GM18502 (cell line): ENCODE measurements at regions not wholly inside any gene's neighbourhood (a gene's known extent, or its start where the extent isn't known, plus 50 kb on each side); places are given as distances from the start of the nearest gene placed in this dataset.

Experiments
- ATAC-seq: cut with Tn5 transposase; IDR thresholded peaks from one replicate; pipeline ENCODE4 v1.9.1; 2021; ENCODE audit warnings: mild to moderate bottlenecking; ENCODE audit not compliant: unreplicated experiment, poor library complexity

DNA sequence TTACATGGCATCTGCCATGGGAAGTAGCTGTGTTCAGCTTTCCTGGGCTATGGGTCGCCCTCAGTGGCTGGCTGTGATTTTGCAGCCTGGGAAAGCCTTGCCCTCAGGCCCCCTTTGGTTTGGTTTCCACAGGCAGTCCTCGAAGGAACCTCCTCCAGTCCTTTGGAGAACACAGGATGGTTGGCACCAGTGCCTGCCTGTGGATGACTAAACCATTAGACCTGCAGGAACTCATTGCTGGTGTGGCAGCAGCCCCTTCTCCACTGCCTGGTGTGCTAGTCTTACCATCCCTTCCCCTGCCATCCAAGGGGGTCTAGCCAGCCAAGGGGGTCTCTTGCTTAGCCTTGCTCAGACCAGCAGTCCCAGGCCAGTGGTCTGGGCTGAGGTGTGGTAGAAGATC lies 71.4 kb upstream of the PJA1 start:
- no peak for ATAC-seq

DNA sequence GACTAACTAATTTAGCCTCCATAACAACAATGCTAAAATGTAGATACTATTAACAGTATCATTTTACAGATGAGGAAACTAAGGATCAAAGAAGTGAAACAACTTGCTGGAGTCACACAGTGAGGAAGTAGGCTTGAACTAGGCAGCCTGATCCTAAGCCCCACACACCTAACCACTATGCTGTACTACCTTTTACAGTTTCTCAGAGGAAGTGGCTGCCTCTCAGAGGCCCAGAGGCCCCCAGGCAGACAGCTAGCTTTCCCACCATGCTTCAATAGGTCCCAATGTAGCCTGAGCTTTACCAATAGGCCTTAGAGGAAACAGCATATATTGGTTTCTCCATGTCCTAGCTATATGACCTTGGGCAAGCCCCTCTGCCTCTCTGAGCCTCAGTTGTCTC lies 69.4 kb upstream of the PJA1 start:
- ATAC-seq = peak; percentile 60

DNA sequence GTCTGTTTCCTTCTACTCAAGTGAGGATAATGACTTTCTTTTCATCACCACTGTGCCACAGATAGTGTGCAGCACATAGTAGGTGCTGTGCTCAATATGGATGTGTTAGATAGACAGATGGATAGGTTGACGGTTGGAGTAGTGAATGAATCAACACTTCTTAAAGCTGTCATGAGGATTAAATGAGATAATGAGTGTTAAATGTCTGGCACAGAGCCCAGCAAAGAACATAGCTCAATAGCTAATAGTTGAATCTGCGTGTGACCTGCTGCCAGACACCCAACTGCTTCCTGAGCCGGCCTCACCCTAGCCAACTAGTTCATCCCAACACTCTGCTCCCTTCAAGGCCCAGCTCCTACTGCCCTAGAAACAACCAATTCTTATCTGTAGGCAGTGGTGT lies 67.7 kb upstream of the PJA1 start:
- no peak for ATAC-seq

DNA sequence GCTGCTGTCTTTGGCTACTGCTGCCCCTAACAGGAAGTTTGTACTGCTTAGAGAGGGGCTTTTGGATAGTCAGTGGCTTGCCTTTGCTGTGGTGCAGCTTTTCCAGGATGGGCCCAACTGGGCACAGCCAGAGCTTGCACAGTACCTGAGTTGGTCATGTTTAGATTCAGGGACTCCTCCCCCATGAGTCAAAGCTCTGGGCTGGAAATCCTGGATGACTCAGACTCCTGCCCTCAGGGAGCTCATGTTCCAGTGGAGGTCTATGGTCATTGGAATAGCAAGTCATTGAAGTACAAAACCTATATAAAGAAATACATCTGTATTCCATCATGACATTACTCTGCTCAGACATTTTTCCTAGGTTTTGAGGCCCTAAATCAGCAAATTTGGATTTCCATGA lies 66.7 kb upstream of the PJA1 start:
- no peak for ATAC-seq

DNA sequence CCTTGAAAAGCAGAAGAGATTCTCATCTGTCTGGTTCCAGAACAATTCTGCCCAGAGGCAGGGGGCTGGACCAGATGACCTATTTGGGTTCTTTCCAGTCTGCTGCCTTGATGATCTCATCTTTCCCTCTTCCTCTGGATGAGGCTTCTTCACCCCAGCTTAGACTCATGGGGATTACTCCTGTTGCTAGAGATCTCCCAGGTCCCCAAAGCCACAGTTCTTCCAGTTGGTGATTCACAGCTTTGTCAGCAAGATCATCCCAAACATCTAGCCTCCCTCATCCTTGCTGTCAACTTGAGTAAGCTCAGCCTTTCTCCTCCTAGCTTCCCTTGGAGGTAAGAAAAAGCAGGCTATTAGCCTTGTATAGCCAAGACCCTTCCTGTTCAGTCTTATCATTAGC lies 64.2 kb upstream of the PJA1 start:
- no peak for ATAC-seq

DNA sequence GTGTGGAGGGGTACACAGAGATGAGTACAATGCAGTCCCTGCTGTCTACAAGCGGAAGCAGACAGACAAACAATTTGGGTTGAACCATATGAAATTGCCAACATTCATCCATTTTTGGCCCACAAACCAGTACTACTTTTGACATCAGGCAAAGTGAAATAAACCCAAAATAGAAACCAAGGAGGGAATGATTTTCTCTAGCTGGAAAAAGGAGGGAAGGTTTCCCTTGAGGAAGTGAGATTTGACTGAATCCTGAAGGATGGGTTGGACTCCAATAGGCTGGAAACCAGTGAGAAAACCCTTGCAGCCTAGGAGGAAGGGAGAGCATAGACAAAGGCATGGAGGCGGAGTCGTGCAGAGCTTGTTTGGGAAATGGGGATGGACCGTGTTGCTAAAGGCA lies 63.5 kb upstream of the PJA1 start:
- ATAC-seq = no peak

DNA sequence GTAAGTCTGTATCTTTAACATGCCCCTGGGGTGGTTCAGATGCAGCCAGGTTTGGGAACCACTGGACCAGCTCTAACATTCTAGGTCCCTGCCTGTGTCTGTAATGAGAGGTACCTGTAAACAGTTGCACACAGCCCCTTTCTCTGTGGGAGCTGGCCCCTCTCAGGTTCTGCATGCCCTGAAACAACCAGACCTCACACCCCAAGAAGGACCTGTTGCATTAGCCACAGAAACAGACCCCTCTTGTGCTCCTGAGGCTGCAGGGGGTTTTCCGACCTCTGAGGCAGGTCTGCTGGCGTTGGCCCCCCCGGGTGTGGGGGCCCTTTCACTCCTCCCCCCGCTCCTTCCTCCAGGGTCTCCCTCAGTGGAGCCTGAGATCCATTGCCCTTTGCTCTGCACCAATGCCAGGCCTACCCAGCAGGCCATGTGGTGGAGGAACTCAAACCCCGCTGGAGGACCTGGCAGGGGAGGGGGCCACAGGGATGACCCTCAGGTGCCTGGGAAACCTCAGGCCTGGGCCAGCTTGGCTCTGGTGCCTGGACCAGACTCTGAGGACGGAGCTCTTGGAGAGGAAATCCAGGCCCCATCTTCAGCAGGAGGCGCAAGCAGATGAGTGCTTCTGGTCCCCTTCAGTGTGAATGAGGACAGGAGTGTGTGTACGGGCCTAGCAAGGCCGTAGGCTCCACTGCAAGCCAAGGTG lies 61.4 kb upstream of the PJA1 start:
- no peak for ATAC-seq

DNA sequence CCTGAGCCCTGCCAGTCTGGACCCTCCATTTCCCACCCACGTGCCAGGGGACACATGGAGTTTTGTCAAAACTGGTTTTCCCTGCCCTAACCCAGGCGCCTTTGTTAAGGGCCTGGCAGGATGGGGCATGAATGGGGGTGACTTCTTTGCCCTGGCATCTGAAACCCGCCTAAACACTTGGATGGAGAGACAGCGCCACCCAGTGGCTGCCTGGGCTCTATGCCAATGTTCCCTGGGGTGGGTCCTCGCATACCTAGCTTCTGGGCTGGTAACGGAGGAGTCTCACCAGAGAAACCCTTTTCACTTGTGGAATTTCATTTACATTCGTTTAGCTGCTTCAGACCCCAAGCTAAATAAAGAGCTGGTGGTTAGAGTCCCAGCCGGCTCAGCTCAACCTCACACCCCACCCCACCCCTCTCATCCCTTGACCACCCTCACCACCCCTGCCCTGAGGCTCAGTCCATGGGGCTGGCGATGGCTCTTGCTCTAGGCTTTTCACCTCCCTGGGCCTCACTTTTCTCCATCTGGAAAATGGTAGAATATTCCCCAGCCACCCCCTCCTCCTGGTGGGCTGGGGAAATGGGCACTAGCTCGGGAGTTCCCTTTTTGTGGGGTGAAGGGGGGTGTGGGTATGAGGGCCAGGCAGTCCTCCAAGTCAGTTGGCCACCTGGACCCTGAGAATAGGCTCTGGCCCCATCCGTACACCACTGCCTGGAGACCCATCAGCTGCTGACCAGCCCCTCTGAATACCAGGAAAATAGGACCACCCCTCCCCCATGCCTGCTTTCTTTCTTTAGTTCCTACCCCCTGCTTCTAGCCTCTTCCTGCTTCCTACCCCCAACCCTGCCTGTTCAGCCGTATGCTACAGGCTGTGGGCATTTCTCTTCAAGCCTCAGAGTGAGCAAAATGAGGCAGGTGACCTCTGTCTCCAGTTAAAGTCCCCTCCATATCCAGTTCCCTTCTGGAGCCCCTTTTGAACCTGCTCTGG lies 57.1 kb upstream of the PJA1 start:
- ATAC-seq = no peak

DNA sequence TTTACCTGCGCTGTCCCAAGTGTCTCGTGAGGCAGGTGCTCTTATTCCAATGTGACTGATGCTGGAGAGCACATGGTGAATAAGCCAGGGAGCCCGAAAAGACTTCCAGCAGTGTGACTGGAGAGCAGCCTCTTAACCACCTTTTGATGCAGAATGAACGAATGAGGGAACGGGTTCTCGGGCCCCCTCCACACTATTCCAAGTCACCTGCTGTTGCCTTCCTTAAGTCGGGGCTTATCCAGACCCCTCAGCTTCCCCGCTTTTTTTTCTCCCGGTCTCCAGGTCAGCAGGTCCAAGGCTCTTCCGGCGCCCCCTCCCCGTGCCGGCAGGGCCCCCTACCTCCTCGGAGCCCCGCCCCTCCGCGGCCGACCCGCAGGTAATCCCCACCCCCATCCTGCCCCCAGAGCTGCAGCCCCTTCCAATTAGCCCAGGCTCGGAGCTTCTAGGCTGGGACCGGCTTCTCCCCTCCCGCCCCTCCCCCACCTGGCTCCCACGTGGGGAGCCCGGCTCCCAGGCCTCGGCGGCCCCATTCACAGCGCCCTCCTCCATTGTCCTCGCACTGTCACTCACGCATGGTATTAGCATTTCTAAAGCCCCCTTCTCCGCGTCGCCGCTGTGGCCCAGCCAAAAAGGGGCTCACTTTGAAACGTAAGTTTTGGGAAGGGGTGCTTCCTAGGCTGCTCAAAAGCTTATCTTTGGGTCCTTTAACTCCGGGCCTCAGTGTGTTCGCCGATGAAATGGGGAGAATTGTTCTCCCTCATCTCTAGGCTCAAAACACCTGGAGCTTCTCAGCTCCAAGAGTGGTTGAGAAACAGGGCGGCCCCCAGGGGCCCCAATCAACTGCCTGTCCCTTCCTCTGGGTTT lies 56.2 kb upstream of the PJA1 start:
- ATAC-seq = no peak

DNA sequence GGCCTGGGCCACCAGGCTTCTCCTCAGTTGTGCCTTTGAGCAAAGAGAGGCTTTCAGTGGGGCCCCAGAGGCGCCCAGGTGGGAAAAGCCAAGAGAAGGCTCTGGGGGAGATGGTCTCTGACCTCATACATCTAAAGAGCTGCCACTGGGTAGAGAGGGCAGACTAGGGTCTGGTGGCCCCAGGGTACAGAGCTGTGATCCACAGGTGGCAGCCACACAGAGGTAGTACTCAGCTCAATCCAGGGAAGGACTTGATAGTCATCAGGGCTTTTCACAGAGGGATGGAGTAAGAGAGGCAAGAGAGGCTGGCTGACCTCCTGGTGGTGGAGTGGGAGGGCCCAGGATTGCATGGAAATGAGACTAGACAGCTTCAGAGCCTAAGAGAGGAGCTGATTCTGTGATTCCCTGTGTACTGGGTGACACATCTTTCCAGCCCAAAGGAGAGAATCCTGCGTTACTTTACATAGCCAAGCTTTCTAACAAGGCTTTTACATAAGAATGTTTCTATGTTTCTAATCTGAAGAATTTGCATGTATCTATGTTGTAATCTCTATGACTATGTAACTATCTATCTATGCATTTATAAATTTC lies 53.2 kb upstream of the PJA1 start:
- no peak for ATAC-seq

DNA sequence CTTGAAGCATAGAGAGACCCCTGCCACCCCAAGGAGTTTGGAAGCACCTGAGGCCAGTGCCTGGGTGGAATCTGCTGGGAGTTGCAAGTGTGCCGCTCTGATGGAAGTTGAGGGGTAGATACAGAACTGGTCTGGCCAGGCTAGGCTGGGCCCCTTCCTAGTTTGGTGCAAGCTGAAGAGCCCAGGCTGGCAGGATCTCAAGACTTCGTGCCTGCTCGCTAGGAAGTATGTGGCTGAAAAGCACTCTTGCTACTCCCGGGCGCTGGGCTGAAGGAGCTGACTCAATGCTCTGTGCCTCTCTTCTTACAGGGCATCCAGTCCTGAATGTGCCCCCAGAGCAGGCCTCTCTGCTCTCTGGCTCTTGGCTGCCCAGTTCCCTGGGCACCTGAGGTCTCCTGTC lies 51.7 kb upstream of the PJA1 start:
- no peak for ATAC-seq

DNA sequence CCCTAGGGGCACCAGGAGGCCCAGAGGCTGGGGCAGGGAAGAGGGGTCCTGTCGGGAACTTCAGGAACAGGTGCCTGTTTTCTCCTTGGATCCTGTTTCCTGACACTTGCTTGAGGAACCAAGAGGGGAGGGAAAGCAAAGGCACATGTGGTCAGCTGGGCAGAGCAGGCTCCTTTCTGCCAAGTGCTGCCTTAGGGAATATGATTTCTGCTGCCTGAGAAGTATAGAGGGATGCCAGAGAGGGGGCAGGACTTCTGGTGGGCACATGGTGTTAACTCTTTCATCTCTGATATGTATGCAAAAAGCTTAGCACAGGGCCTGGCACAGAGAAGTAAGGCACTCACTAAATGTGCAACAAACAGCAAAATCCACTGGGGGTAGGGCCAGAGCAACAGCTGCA lies 51.2 kb upstream of the PJA1 start:
- ATAC-seq = no peak

DNA sequence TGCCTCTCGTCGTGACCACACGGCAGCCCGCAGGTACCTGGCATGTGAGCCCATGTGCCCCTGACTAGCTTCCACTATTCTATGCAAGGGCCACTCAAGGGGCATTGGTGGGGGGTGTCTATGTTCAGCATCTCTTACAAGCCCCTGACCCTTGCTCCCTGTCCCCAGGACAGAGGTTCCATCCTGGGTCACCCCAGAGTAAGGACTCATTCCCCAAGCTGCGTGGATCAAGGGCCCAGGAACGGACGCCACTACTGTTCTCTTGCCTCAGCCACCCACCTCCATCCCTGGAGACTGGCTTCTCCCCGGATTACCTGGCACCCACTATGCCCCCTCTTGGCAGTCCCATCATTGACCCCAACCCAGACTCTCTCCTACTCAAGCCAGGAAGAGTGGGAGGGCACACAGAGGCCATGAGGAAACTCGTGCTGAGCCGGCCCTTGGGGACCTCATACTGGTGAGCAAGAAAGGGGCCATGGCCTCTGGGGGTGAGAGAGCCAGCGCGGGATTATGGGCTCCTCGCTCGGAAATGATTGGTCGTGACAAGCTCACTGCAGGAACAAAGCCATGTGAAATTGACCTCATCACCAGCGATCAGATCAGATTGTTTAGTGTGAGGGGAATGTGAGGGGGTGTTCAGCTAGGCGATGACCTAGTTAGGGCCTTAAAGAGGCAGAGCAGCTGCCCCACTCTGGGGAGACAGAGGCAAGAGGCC lies 50.1 kb upstream of the PJA1 start:
- no peak for ATAC-seq
